ENCODE measurements at regions not wholly inside any gene's neighbourhood (a gene's known extent, or its start where the extent isn't known, plus 50 kb on each side); places are given as distances from the start of the nearest gene placed in this dataset.

GRCh38 chr11:131235328-131236298, 134.8 kb upstream of the NTM start:
- peaks cover 8% of the 10 kb centered on the region for H3K4me1 Mint-ChIP-seq
- TF ChIP-seq, protein P1, sequence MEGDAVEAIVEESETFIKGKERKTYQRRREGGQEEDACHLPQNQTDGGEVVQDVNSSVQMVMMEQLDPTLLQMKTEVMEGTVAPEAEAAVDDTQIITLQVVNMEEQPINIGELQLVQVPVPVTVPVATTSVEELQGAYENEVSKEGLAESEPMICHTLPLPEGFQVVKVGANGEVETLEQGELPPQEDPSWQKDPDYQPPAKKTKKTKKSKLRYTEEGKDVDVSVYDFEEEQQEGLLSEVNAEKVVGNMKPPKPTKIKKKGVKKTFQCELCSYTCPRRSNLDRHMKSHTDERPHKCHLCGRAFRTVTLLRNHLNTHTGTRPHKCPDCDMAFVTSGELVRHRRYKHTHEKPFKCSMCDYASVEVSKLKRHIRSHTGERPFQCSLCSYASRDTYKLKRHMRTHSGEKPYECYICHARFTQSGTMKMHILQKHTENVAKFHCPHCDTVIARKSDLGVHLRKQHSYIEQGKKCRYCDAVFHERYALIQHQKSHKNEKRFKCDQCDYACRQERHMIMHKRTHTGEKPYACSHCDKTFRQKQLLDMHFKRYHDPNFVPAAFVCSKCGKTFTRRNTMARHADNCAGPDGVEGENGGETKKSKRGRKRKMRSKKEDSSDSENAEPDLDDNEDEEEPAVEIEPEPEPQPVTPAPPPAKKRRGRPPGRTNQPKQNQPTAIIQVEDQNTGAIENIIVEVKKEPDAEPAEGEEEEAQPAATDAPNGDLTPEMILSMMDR (conservative IDR thresholded peaks at IDR 0.05): no peak
- H3K36me3 Mint-ChIP-seq (ENCODE audit: low read depth): no peaks in the 10 kb centered on the region
- H3K9me3 Mint-ChIP-seq: no peaks in the 10 kb centered on the region
- H3K4me3 Mint-ChIP-seq: no peak overlapping the region
- H3K27ac Mint-ChIP-seq (ENCODE audit: unreplicated experiment): no peak overlapping the region
- no peaks in the 10 kb centered on the region for H3K27me3 Mint-ChIP-seq (ENCODE audit: low read depth)
- DNase-seq (ENCODE audit: low read depth, low spot score): no peak

- no peak for DNase-seq (ENCODE audit: low read depth, low spot score)
- TF ChIP-seq, protein P1 (conservative IDR thresholded peaks at IDR 0.05): no peak
- Mint-ChIP-seq H3K9me3 (peaks cover 3% of the 10 kb centered on the region), H3K4me1 (peaks cover 5% of the 10 kb centered on the region), H3K27me3 (ENCODE audit: low read depth) (no peaks in the 10 kb centered on the region), H3K27ac (ENCODE audit: unreplicated experiment) (no peak overlapping the region), H3K36me3 (ENCODE audit: low read depth) (no peaks in the 10 kb centered on the region), H3K4me3 (no peak overlapping the region)
Measured at GRCh38 chr11:131240421-131240820, 130.0 kb upstream of the NTM start.

GRCh38 chr11:131242476-131243000, 127.9 kb upstream of the NTM start:
- H3K9me3 Mint-ChIP-seq: peaks cover 3% of the 10 kb centered on the region
- H3K27ac Mint-ChIP-seq (ENCODE audit: unreplicated experiment): no peak overlapping the region
- peaks cover 12% of the 10 kb centered on the region for H3K27me3 Mint-ChIP-seq (ENCODE audit: low read depth)
- H3K4me3 Mint-ChIP-seq: no peak overlapping the region
- DNase-seq (ENCODE audit: low read depth, low spot score): no peak
- no peaks in the 10 kb centered on the region for H3K36me3 Mint-ChIP-seq (ENCODE audit: low read depth)
- H3K4me1 Mint-ChIP-seq: peaks cover 16% of the 10 kb centered on the region
- TF ChIP-seq, protein P1 (conservative IDR thresholded peaks at IDR 0.05): no peak

- peaks cover 16% of the 10 kb centered on the region for H3K27me3 Mint-ChIP-seq (ENCODE audit: low read depth)
- DNase-seq (ENCODE audit: low read depth, low spot score): no peak
- no peaks in the 10 kb centered on the region for H3K36me3 Mint-ChIP-seq (ENCODE audit: low read depth)
- no peak overlapping the region for H3K4me3 Mint-ChIP-seq
- H3K4me1 Mint-ChIP-seq: peaks cover 16% of the 10 kb centered on the region
- TF ChIP-seq, protein P1 (conservative IDR thresholded peaks at IDR 0.05): no peak
- peaks cover 3% of the 10 kb centered on the region for H3K9me3 Mint-ChIP-seq
- H3K27ac Mint-ChIP-seq (ENCODE audit: unreplicated experiment): no peak overlapping the region
Measured at GRCh38 chr11:131246156-131246555, 124.3 kb upstream of the NTM start.

GRCh38 chr11:131246663-131247062, 123.8 kb upstream of the NTM start:
- Mint-ChIP-seq H3K27me3 (ENCODE audit: low read depth) (peaks cover 17% of the 10 kb centered on the region), H3K27ac (ENCODE audit: unreplicated experiment) (no peak overlapping the region), H3K4me3 (no peak overlapping the region), H3K9me3 (peaks cover 3% of the 10 kb centered on the region), H3K4me1 (peaks cover 16% of the 10 kb centered on the region), H3K36me3 (ENCODE audit: low read depth) (no peaks in the 10 kb centered on the region)
- TF ChIP-seq, protein P1 (conservative IDR thresholded peaks at IDR 0.05): peak; percentile 76
- peak; percentile 49 for DNase-seq (ENCODE audit: low read depth, low spot score)

Data from neural crest cell (in vitro differentiated cells).